Mesenchymal stem cell (in vitro differentiated cells and primary cell): ENCODE measurements at regions not wholly inside any gene's neighbourhood (a gene's known extent, or its start where the extent isn't known, plus 50 kb on each side); places are given as distances from the start of the nearest gene placed in this dataset.

Source experiments
- DNase-seq: peaks from one replicate; pipeline ENCODE4 v3.0.0-alpha.2; 2013
- H2AFZ ChIP-seq: one replicate; pipeline ENCODE4 v1.6.1; 2013; ENCODE audit warnings: low read depth, mild to moderate bottlenecking, control low read depth, inconsistent platforms, low read length, moderate library complexity
- H2AK5ac ChIP-seq: 2 replicates; pipeline ENCODE4 v1.6.1; 2013; ENCODE audit warnings: low read length, moderate library complexity, mild to moderate bottlenecking, inconsistent platforms; ENCODE audit not compliant: severe bottlenecking
- H2BK120ac ChIP-seq: one replicate; pipeline ENCODE4 v1.6.1; 2013; ENCODE audit warnings: low read depth, mild to moderate bottlenecking, inconsistent platforms, low read length, moderate library complexity
- H2BK12ac ChIP-seq, 2 experiments: one replicate each; pipeline ENCODE4 v1.6.1; 2013; ENCODE audit warnings: inconsistent platforms in 2 of 2, low read length in 2 of 2, mild to moderate bottlenecking in 2 of 2, moderate library complexity in 2 of 2, control low read depth in 1 of 2
- H2BK15ac ChIP-seq: one replicate; pipeline ENCODE4 v1.6.1; 2013; ENCODE audit warnings: mild to moderate bottlenecking, low read depth, inconsistent platforms; ENCODE audit not compliant: poor library complexity, severe bottlenecking
- H2BK5ac ChIP-seq: 2 replicates; pipeline ENCODE4 v1.6.1; 2013; ENCODE audit warnings: low read depth, mild to moderate bottlenecking, low read length, control low read depth, inconsistent platforms; ENCODE audit not compliant: poor library complexity, severe bottlenecking
- H3K14ac ChIP-seq, 2 experiments: one replicate each; pipeline ENCODE4 v1.6.1; 2013; ENCODE audit warnings: inconsistent platforms in 2 of 2, low read length in 2 of 2, control low read depth in 1 of 2, mild to moderate bottlenecking in 1 of 2, moderate library complexity in 1 of 2
- H3K18ac ChIP-seq, 2 experiments: one replicate each; pipeline ENCODE4 v1.6.1; 2013; ENCODE audit warnings: inconsistent platforms in 2 of 2, low read length in 2 of 2, control low read depth in 1 of 2, low read depth in 1 of 2, mild to moderate bottlenecking in 1 of 2
- H3K23ac ChIP-seq, 2 experiments: one replicate each; pipeline ENCODE4 v1.6.1; 2013; ENCODE audit warnings: inconsistent platforms in 2 of 2, low read length in 2 of 2, mild to moderate bottlenecking in 2 of 2, moderate library complexity in 2 of 2, control low read depth in 1 of 2
- H3K27ac ChIP-seq: 2 replicates; pipeline ENCODE4 v1.5.1; 2013; ENCODE audit warnings: mild to moderate bottlenecking, moderate library complexity, low read length, control low read depth, inconsistent platforms; ENCODE audit not compliant: poor library complexity, severe bottlenecking
- H3K27me3 ChIP-seq, 2 experiments: 2 replicates each; pipeline versions ENCODE4 v1.6.1 to v1.7.0; 2013; ENCODE audit warnings: low read length in 2 of 2, mild to moderate bottlenecking in 2 of 2, moderate library complexity in 2 of 2, control low read depth in 1 of 2, inconsistent platforms in 1 of 2; ENCODE audit not compliant: control insufficient read depth in 1 of 2, insufficient read depth in 1 of 2
- H3K36me3 ChIP-seq, 2 experiments: 2 replicates each; pipeline versions ENCODE4 v1.6.1 to v1.7.0; 2013; ENCODE audit warnings: low read length in 2 of 2, control low read depth in 1 of 2, inconsistent platforms in 1 of 2, low read depth in 1 of 2, mild to moderate bottlenecking in 1 of 2; ENCODE audit not compliant: insufficient read depth in 2 of 2, control insufficient read depth in 1 of 2
- H3K4ac ChIP-seq, 2 experiments: one replicate each; pipeline ENCODE4 v1.6.1; 2013; ENCODE audit warnings: inconsistent platforms in 2 of 2, low read length in 2 of 2, mild to moderate bottlenecking in 2 of 2, moderate library complexity in 2 of 2, control low read depth in 1 of 2, low read depth in 1 of 2
- H3K4me1 ChIP-seq: 2 replicates; pipeline ENCODE4 v1.6.1; 2013; ENCODE audit warnings: low read depth, low read length, control low read depth; ENCODE audit not compliant: control insufficient read depth, insufficient read depth
- H3K4me2 ChIP-seq: 2 replicates; pipeline ENCODE4 v1.6.1; 2013; ENCODE audit warnings: low read length, mild to moderate bottlenecking, inconsistent platforms; ENCODE audit not compliant: poor library complexity, severe bottlenecking
- H3K4me3 ChIP-seq, 2 experiments: 2 replicates each; pipeline versions ENCODE4 v1.5.1 to v1.7.0; 2013; ENCODE audit warnings: low read length in 2 of 2, mild to moderate bottlenecking in 2 of 2, control low read depth in 1 of 2, low read depth in 1 of 2; ENCODE audit not compliant: insufficient read depth in 1 of 2
- H3K79me1 ChIP-seq: replicated peaks from 2 replicates; pipeline ENCODE4 v1.6.1; 2013; ENCODE audit warnings: mild to moderate bottlenecking, control low read depth, low read length, inconsistent platforms; ENCODE audit not compliant: poor library complexity, severe bottlenecking
- H3K9ac ChIP-seq: 2 replicates; pipeline ENCODE4 v1.7.0; 2013; ENCODE audit warnings: mild to moderate bottlenecking, low read length, moderate library complexity
- H3K9me3 ChIP-seq: 2 replicates; pipeline ENCODE4 v1.7.0; 2013; ENCODE audit warnings: mild to moderate bottlenecking, low read length; ENCODE audit not compliant: control insufficient read depth
- H4K8ac ChIP-seq: one replicate; pipeline ENCODE4 v1.6.1; 2013; ENCODE audit warnings: inconsistent platforms, mild to moderate bottlenecking, low read length, moderate library complexity
- H4K91ac ChIP-seq: one replicate; pipeline ENCODE4 v1.6.1; 2013; ENCODE audit warnings: mild to moderate bottlenecking, low read length, inconsistent platforms
- WGBS: methylation state at CpG from one replicate; pipeline ENCODE4 v1.1.7; 2013; ENCODE audit warnings: mixed read lengths; 5-methylcytosine and 5-hydroxymethylcytosine counted together

DNA sequence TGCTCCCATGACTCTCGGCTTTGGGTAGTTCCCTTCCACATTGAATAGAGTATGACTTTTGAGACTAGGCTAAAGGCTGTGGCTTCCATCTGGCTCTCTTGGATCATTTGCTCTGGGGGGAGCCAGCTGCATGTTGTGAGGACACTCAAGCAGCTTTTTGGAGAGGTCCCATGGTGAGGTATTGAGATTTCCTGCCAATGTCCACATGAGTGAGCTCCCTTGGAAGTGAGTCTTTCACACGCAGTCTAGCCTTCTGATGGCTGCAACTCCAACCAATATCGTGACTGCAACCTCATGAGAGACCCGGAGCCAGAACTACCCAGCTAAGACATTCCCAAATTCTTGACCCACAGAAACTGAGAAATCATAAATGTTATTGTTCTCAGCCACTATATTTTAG is 127.7 kb upstream of the KAZN start:
- Histone ChIP-seq H2BK12ac (no peak overlapping the region), H2BK120ac (no peak overlapping the region), H3K4me1 (no peaks in the 10 kb centered on the region), H3K23ac (no peak overlapping the region), H2AFZ (no peak overlapping the region), H2AK5ac (no peak overlapping the region), H3K18ac (no peak overlapping the region), H3K9me3 (no peaks in the 10 kb centered on the region), H3K4me3 (no peak overlapping the region), H3K36me3 (no peaks in the 10 kb centered on the region), H3K9ac (no peak overlapping the region), H2BK15ac (no peak overlapping the region), H3K27me3 (no peaks in the 10 kb centered on the region), H3K79me1 (no peaks in the 10 kb centered on the region), H4K91ac (no peak overlapping the region), H3K27ac (no peak overlapping the region), H4K8ac (no peak overlapping the region), H3K4me2 (no peak overlapping the region), H3K14ac (no peak overlapping the region), H3K4ac (no peak overlapping the region), H2BK5ac (no peak overlapping the region)
- WGBS = 69% methylated on average over 3 of the region's 4 CpGs
- no peak for DNase-seq

GRCh38 chr1:14474856-14475255 is 123.6 kb upstream of the KAZN start:
- no peaks in the 10 kb centered on the region for H3K4me1 ChIP-seq
- H3K27ac ChIP-seq = no peak overlapping the region
- no peak for DNase-seq
- H3K4me3 ChIP-seq = no peak overlapping the region
- H4K91ac ChIP-seq = no peak overlapping the region
- H2BK5ac ChIP-seq = no peak overlapping the region
- no peak overlapping the region for H2AK5ac ChIP-seq
- no peak overlapping the region for H2BK12ac ChIP-seq
- H3K4ac ChIP-seq = no peak overlapping the region
- H3K79me1 ChIP-seq = no peaks in the 10 kb centered on the region
- H3K4me2 ChIP-seq = no peak overlapping the region
- H3K9ac ChIP-seq = no peak overlapping the region
- no peaks in the 10 kb centered on the region for H3K36me3 ChIP-seq
- H3K23ac ChIP-seq = no peak overlapping the region
- no peak overlapping the region for H2BK15ac ChIP-seq
- no peak overlapping the region for H2AFZ ChIP-seq
- H2BK120ac ChIP-seq = no peak overlapping the region
- no peak overlapping the region for H3K18ac ChIP-seq
- WGBS = 83% methylated on average over 1 of the region's 1 CpG
- no peaks in the 10 kb centered on the region for H3K9me3 ChIP-seq
- H3K27me3 ChIP-seq = peaks cover 0 to 7% of the 10 kb centered on the region in 2 experiments
- no peak overlapping the region for H3K14ac ChIP-seq
- no peak overlapping the region for H4K8ac ChIP-seq

GRCh38 chr1:14476170-14476955 is 122.1 kb upstream of the KAZN start:
- no peak overlapping the region for H3K9ac ChIP-seq
- no peak overlapping the region for H4K8ac ChIP-seq
- no peak overlapping the region for H2BK120ac ChIP-seq
- H2AK5ac ChIP-seq = no peak overlapping the region
- no peaks in the 10 kb centered on the region for H3K4me1 ChIP-seq
- H3K79me1 ChIP-seq = no peaks in the 10 kb centered on the region
- no peak overlapping the region for H3K4ac ChIP-seq
- no peak for DNase-seq
- no peak overlapping the region for H3K23ac ChIP-seq
- H3K18ac ChIP-seq = no peak overlapping the region
- no peak overlapping the region for H3K27ac ChIP-seq
- no peak overlapping the region for H2BK5ac ChIP-seq
- no peaks in the 10 kb centered on the region for H3K36me3 ChIP-seq
- no peak overlapping the region for H3K14ac ChIP-seq
- H2BK12ac ChIP-seq = no peak overlapping the region
- no peak overlapping the region for H2AFZ ChIP-seq
- H2BK15ac ChIP-seq = no peak overlapping the region
- H4K91ac ChIP-seq = no peak overlapping the region
- H3K27me3 ChIP-seq = peaks cover 0 to 7% of the 10 kb centered on the region in 2 experiments
- no peak overlapping the region for H3K4me2 ChIP-seq
- no peak overlapping the region for H3K4me3 ChIP-seq
- no peaks in the 10 kb centered on the region for H3K9me3 ChIP-seq
- WGBS = 76% methylated on average over 7 of the region's 8 CpGs

DNA sequence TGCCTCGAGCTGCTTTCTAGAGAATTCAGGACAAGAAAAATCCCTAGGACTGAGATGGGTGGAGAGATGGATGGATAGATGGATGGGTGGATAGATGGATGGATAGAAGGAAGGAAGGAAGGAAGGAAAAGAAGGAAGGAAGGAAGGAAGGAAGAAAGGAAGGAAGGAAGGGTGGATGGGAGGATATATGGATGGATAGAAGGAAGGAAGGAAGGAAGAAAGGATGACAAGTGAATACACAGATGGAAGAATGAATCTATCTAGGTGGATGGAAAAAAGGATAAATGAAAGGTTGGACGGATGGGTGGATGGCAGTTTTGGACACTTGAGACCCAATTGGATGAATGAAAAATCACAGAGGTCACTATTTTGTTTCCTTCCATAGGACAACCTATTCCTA is 120.4 kb upstream of the KAZN start:
- Histone ChIP-seq H4K8ac (no peak overlapping the region), H3K36me3 (no peaks in the 10 kb centered on the region), H2BK15ac (no peak overlapping the region), H3K27me3 (peaks cover 0 to 13% of the 10 kb centered on the region in 2 experiments), H3K9me3 (no peaks in the 10 kb centered on the region), H3K4ac (no peak overlapping the region), H2BK120ac (no peak overlapping the region), H2BK12ac (no peak overlapping the region), H3K23ac (no peak overlapping the region), H3K79me1 (no peaks in the 10 kb centered on the region), H2AFZ (no peak overlapping the region), H3K18ac (no peak overlapping the region), H3K4me2 (no peak overlapping the region), H3K4me1 (no peaks in the 10 kb centered on the region), H3K27ac (no peak overlapping the region), H3K4me3 (no peak overlapping the region), H2BK5ac (no peak overlapping the region), H3K9ac (no peak overlapping the region), H2AK5ac (no peak overlapping the region), H3K14ac (no peak overlapping the region), H4K91ac (no peak overlapping the region)
- DNase-seq = no peak
- WGBS = 42% methylated on average over 2 of the region's 2 CpGs
